ENCODE measurements at regions not wholly inside any gene's neighbourhood (a gene's known extent, or its start where the extent isn't known, plus 50 kb on each side); places are given as distances from the start of the nearest gene placed in this dataset.

- TF ChIP-seq CTCF (IDR thresholded peaks at IDR 0.05) (no peak), POLR2A (IDR thresholded peaks at IDR 0.05) (no peak)
Observed at GRCh38 chr10:78959217-78959923, 109.4 kb upstream of the ZMIZ1 start.

All from suprapubic skin (tissue), 3 donors.